H54 (cell line): ENCODE measurements at regions not wholly inside any gene's neighbourhood (a gene's known extent, or its start where the extent isn't known, plus 50 kb on each side); places are given as distances from the start of the nearest gene placed in this dataset.

Experiments used
- DNase-seq: peaks from one replicate; pipeline ENCODE4 v3.0.0; 2011; ENCODE audit warnings: low spot score, mixed read lengths; ENCODE audit not compliant: insufficient read length
- FAIRE-seq: peaks from 3 replicates; lab custom pipeline; 2011; peaks lifted over from hg19 to GRCh38; lab: Jason Lieb, UNC
- POLR2A ChIP-seq: IDR thresholded peaks from 2 replicates; pipeline ENCODE4 v1.6.1; 2011; ENCODE audit warnings: low read depth, mild to moderate bottlenecking, low read length

DNA sequence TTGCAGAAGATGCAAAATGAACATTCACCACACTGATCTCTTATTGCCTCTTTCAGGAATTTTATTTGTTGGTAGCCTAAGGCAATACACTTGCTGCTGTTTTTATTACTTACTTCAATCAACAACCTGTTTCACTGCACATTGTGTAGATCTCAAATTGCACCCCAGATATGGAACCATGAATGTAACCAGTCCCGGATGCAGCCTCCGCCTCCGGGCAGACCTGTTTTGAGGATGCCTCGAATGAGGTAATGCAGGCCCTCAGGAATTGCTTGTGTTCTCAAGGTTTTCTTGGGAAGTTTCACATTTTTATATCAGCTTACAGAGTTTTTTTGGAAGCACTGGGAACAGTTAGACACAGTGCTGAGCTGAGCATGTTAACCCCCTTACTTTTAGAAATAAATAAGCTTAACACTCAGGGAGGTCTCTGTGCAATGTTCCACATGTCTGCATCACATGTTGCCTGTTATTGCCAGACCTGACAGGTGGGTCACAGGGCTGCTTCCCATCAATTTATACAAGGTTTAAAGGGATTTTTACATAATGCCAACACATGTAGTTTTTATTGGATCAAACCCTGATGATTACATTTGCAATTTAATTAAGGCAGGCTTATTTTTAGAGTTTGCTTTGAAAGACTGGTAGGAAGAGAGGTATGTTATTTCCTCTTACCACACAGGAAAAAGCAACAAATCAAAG is 193.1 kb upstream of the POM121L12 start:
- FAIRE-seq (no peak), DNase-seq (no peak)
- no peak for TF ChIP-seq POLR2A

DNA sequence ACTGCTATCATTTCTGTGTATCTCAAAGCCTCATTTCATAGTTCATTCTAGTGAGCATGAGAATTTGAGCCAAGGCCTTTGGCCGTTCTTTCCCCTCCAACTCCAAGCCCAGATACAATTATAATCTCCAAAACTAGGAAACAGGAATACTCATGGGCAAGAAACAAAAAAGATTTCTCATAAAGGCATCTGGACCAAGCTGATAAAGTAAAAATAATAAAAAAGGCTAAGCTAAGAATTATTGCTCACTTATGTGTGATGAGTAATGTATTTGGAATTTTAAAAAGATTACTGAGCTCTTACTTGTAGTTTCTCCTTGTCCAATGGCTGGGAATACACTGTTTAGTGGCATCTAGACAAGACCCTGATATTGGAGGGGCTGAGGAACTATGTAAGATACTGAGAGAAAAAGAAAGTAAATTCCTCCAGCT is 196.4 kb upstream of the POM121L12 start:
- DNase-seq (peak; percentile 25), FAIRE-seq (no peak)
- no peak for TF ChIP-seq POLR2A

DNA sequence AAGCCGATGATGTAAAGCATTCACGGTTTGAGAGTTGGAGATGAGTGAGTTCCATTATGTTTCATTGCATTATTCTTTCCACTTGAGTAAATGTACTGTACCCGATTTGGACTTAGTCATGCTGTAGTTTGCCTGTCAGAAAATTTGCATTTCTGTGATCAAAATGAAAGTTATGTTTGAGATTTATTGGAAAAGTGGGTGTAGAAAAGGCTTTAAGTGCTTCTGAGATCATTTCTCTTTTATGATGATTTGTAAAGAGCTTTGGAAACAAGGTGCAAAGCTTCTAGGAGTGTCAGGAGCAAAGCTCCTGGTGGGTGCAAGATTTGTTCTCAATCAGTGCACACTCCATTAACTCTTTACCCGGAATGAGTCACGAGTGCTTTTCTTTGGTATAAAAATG is 204.1 kb upstream of the POM121L12 start:
- TF ChIP-seq POLR2A, result no peak
- FAIRE-seq, result no peak

DNA sequence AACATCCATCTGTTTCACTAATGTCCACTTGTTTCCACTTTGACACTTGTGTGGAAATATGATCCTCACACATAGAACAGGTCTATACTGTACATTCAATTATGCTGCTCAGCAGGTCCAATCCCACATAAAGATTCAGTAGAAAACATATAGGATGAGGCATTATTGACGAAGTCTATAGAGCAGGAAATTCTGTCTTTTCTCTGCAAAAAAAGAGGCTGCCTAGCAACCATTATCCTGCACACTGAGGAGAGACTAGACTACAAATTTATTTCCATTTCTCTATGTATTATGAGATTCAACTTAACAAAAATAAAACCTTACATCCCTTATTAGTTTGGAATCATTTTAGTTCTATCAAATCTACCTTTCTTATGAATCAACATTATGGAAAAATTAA is 204.6 kb upstream of the POM121L12 start:
- no peak for FAIRE-seq
- DNase-seq, result no peak
- TF ChIP-seq POLR2A, result no peak

More for the DNA sequence above, 204.1 kb upstream of the POM121L12 start:
- no peak for DNase-seq

DNA sequence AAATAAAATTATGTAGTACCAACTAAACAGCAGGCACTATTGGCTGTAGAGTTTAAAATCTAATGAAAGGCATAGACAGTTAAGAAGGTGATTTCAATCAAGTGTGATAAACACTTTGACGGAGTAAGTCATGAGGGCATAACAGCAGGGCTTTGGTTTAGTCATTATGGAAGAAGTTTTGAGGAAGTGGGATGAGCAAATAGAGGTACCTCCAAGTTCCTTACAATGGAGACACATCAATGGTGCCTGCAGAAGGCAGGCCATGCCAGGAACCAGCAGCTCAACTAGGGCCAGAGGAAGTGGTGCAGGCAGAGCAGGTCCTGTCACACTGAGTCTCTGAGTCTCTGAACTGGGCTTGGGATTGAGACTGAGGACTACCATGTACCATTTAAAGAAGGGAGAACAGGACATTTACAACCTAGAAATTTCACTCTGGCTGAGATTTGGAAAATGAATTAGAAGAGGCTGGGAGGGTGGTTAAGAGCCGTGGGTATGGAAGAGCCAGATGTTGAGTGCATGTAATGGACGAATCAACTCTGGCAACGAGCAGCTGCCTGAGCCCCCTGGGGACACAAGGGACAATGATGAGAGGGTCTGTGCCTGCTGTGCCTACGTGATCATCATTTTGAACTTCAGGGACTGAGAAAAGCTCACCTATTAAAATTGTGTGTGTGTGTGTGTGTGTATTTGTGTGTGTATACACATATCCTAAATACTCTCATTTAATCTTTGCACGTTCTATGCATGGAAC is 208.7 kb upstream of the POM121L12 start:
- FAIRE-seq (no peak), DNase-seq (no peak)
- no peak for TF ChIP-seq POLR2A

DNA sequence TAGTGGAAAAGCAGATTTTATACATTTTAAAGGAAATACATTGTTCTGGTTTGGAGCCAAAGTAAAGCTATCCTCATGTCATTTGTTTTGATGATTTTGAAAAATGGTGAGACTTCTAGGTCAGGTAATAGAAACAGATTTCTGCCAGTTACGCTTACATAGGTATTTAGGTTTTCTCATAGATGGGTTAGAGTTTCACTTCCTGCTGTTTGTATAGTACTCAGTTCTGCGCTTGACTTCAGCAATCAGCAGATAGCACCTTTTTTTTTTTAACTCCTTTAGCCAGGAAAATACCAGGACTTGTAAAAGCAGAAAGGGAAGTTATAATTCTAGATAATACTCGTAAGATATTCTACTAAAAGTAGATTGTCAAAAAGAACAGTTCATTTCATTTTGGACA is 209.8 kb upstream of the POM121L12 start:
- FAIRE-seq, result no peak

DNA sequence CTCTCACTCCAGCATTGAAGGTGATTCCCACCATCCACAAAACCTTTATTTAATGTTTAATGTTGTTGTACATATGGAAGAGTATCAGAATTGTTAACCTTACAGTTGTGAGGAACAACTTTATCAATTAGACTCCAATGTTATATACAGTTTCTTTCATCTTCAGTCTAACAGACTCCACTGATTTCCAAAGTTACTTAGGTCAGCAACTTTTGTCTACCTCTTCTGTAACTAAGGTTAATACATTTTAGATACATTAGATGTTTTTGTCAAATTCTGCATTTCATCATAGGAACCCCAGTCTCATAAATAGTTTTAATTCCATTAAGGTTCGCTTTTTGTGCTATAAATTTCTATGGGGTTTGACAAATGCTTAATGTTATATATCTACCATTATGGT is 223.9 kb upstream of the POM121L12 start:
- TF ChIP-seq POLR2A, result no peak
- no peak for FAIRE-seq
- no peak for DNase-seq

More for the DNA sequence above, 209.8 kb upstream of the POM121L12 start:
- no peak for TF ChIP-seq POLR2A
- DNase-seq, result no peak

DNA sequence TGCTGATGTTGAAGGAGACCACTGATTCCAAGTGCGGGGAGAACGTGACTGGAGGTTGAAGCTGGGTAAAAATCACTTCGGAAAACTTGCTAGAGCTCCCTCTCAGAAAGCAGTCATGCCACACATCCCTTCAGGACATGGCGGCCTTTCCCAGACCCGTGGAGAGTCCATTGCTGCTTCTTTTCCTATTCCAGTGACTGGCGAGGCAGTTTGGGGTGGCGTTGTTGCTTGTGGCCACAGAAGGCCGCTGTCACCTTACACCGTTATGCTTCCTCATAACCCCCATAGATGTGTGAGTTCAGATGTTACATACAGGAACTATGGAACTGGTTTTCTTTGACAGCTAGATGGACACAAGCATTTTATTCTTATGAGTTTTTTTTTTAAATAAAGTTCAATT is 235.6 kb upstream of the POM121L12 start:
- DNase-seq (no peak), FAIRE-seq (no peak)
- TF ChIP-seq POLR2A, result no peak

DNA sequence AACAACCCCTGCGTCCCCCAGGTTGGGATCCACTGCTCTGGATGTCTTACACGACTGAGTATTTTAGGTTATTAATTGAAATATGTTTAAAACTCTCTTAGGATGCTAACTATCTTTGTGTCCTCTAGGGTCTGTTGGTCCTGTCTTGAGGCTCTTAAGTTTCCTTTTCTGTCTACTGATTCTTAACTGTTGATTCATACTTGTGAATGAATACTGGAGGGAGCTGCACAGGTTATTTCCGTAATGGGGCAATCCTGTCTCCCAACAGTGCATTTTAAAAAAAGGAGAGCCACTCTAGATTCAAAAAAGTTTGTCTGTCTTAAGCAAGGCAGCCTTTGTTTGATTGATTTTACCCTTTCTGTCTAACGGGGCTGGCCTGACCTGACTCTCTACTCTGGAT is 237.6 kb upstream of the POM121L12 start:
- TF ChIP-seq POLR2A, result no peak
- DNase-seq (no peak), FAIRE-seq (no peak)

DNA sequence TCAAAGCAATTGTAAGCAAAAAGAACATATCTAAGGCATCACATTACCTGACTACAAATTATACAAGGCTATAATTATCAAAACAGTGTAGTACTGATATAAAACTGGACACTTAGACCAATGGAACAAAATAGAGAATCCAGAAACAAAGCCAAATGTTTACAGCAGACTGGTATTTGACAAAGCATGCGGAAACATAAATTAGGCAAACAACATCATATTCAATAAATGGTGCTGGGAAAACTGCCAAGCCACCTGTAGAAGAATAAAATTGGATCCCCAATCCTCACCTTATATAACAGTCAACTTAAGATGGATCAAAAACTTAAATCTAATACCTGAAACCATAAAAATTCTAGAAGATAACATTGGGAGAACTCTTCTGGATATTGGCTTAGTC is 240.8 kb upstream of the POM121L12 start:
- TF ChIP-seq POLR2A, result no peak
- DNase-seq (no peak), FAIRE-seq (no peak)

DNA sequence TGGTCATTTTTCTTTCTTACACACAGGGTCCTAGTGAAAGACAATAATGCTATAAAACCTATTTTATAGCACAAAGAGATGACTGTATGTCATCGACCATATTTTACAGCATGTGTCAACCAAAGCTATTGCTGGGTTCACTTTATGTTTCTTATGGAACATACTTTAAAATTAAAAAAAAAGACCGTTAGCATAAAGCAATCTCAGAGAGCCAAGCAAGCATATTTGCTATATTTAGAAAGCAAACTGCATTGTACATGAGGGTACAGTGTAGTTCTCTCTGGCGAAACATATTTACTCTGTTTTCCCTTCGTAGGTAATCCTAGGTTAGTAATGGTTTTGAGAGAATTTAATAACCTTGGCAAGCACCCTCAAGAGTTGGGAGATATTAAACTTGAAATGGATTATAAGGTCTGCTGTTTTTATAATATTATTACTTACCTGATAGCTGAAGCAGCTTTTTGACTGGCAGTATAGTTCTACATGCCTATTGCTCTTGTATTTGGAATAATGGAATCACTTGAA is 244.2 kb upstream of the POM121L12 start:
- TF ChIP-seq POLR2A, result no peak
- no peak for FAIRE-seq
- no peak for DNase-seq

DNA sequence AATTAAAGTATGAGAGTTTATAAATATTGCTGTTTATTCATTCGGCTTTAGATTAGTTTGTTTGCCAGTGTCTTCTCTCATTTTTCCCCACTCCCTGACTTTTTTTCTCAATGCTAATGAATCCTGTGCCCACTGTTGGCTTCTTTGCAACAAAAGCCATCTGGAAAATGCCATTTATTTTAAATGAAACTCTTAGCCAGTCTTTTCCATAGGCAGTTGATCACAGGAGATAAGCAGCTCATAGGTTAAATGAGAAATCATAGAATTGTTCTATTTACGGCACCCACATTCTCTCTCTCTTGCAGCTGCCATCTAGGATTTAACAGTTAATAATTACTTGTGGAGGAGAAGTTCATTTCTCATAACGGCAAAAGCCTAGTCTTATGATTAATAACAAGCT is 249.3 kb upstream of the POM121L12 start:
- FAIRE-seq, result no peak
- TF ChIP-seq POLR2A, result no peak
- no peak for DNase-seq

DNA sequence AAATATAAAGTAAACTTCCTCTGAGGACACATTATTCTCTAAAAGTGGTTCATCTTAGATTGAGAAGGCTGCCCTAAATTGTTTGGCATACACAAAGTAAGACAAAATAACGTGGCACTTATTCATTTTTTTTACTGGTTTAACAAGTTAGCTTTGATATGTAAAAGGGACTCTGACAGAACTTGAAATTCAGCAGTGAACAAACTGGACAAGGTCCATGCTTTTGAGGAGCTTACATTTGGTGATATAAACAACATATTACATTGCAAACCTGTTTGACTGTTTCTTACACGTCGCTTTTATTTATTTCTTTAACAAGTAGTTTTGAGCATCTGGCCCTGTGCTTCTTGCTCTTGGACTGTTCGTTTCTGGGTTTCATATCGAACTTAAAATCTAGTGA is 253.1 kb upstream of the POM121L12 start:
- FAIRE-seq, result no peak
- DNase-seq, result no peak
- TF ChIP-seq POLR2A, result no peak

DNA sequence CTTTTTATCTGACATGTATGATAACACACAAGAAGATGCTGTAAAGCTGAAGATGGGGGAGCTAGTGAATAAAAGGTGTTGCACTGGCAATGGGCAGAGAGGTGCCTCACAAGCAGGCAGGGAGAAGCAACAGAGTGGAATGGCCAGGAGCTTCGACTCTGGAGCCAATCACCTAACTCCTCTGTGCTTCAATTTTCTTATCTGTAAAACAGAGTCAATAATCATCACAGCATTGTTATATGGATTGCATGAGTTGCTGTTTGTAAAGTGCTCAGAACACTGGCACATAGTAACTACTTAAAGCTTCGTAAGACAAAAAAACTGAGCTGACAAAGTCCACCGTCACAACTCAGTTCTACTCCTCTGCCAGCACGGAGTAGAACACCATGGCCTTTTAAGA is 254.2 kb upstream of the POM121L12 start:
- FAIRE-seq (no peak), DNase-seq (no peak)
- TF ChIP-seq POLR2A, result no peak
